GM19372 (cell line): ENCODE measurements at regions not wholly inside any gene's neighbourhood (a gene's known extent, or its start where the extent isn't known, plus 50 kb on each side); places are given as distances from the start of the nearest gene placed in this dataset.
"Not testable (repeated sequence)": the region's sequence is repeated elsewhere in the genome, so short reads cannot be mapped to it uniquely, and the experiment has no call there.

Experiments used
- ATAC-seq: cut with Tn5 transposase; IDR thresholded peaks from one replicate; pipeline ENCODE4 v1.9.1; 2021; ENCODE audit warnings: mild to moderate bottlenecking, low read depth, moderate library complexity; ENCODE audit not compliant: unreplicated experiment

DNA sequence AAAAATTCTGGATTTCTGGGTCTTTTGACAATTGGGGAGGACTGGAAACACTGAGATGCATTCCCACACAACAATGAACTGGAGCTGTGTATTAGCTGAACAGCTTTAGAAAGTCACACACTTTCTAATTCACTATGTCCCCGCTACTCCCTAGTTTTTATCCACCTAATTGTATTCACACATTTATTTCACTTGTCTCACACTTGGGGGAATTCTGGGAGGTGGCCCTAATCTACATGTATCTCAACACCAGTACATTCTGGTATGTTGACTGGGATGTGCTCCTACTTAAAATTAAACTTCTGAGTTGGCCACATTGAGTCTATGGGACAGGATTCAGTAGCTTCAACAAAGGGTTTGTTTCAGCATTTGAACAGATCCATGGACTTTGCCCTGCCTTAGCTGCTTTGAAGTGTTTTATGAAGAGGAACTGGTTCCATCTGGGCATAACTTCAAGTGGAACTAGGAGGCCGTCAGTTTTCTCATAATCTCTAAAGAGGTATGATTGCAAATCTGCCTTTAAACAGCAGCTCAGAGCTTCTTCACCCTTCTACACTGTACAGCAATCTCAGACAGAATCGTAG is 106.5 kb upstream of the CMC1 start:
- ATAC-seq, result no peak

DNA sequence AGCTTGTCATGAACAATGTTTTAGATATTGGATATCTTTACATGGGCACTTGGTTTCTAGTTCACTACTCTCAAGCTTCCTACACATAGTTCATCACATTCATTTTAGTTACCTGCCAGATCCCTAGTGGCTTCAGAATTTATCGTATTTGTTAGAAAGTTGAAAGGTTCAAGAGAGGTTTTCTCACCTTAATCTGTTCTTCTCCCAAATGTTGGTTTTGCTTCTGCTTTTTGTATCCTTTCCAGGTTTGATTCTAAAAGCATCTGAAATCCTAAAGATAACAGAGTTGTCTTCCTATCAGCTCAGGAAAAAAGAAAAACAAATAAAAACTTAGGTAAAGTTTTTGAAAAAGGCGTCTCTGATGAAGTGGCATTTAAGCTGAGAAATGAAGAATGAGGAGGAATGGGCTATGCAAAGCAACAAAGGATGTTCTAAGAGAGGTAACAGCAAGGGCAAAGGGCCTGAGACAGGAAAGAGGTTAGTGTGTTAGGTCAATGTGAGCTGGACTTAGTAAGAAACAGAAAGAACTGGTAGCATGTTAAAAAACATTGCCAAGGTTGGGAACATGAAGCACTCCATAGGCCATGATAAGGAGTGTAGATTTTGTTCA is 104.7 kb upstream of the CMC1 start:
- no peak for ATAC-seq

DNA sequence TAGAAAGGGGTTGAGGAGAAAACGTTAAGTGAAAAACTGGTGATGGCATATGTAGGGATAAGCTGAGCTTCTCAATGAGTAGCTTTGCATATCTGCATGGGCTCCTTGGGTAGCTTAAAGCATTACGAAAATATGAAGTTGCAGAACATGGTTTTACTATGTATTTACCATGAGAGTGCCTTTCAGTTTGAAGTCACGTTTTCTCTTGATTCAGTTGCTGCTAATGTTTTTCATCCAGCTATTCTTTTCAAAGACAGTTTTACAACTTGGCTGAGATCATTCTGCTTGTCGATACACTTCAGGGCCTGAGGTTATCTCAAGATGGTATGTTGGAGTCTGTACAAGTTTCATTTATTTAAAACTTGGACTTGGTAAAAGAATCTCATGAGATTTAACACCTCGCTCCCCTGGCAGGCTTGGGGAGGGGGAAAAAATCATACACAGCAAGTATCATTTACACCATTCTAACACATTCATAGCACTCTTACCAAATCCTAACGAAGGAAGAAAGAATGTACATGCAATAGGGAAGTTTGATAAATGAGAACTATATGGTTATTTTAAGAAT is 103.3 kb upstream of the CMC1 start:
- ATAC-seq, result no peak

DNA sequence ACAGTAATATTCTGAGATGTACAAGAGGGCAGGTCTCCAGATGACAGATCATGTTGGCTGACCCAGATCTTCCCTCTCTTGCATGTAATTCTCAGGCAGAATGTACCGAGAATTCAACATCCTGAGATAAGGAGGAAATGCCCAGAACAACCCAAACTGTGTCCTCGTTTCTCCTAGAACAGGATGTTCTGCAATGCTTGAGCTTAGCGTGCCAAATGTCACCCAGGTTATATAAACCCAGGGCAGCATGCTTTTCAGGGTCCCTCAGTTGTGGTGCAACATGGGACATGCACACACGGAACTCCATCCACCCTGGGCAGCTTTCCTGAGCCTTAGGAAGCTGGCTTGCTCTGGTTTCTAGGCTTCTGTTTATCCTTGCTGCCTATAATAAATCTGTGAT is 102.1 kb upstream of the CMC1 start:
- no peak for ATAC-seq

DNA sequence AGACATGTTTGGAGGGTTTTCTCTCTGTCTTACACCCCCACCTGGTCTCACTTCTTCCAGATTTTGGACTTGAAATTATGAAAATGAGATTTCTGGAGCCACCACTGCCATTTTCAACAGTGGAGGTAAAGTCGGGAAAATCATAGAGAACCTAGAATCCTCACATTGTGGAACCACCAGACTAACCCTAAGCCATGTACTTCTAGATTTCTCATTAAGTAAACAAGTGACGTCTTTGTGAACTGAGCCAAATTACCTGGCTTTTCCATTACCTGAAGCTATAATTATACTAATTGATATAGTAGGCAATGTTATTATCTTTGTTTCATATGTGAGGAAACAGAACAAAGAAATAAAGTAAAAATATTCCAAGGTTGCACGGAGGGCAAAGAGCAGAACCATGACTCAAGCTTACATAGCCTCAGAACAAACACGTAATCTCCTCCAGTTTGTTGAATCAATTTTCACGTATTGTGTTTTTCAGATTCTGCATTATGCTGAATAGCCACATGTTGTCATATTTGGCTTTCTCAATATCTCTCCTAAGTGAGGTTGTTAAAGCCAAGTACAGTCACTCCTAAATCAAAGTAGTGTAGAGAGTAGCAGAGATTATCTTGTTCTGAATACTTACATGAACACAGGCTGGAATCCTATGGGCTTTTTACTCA is 101.3 kb upstream of the CMC1 start:
- ATAC-seq, result no peak

DNA sequence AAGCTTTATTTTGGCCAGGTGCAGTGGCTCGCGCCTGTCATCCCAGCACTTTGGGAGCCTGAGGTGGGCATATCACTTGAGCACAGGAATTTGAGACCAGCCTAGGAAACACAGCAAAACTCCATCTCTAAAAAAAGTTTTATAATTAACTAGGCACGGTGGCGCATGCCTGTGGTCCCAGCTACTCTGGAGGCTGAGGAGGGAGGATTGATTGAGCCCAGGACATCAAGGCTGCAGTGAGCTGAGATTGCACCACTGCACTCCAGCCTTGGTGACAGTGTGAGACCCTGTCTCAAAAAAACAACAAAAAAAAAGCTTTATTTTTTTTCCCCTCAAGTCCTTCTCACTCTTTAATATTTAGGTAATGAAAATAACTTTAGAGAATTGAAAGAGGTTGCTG is 100.8 kb upstream of the CMC1 start:
- ATAC-seq, result no peak

DNA sequence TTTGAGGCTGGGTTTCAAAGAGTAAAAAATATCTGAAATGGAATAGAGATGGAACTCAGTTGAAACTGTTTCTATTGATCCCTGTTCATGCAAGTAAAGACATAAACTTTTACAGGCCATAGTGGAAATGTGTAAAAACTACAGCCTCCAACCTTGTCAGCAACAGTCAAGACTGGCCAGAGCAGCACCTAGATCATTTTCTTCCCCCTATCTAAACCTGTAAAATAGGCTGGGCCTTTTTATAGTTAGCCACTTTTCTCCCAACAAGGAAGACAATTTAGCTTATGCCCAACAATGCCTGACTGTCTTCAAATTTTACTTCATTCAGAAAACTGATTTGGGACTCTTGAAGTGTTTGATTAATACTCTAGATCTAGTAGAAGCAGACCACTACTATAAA is 91.5 kb upstream of the CMC1 start:
- no peak for ATAC-seq

DNA sequence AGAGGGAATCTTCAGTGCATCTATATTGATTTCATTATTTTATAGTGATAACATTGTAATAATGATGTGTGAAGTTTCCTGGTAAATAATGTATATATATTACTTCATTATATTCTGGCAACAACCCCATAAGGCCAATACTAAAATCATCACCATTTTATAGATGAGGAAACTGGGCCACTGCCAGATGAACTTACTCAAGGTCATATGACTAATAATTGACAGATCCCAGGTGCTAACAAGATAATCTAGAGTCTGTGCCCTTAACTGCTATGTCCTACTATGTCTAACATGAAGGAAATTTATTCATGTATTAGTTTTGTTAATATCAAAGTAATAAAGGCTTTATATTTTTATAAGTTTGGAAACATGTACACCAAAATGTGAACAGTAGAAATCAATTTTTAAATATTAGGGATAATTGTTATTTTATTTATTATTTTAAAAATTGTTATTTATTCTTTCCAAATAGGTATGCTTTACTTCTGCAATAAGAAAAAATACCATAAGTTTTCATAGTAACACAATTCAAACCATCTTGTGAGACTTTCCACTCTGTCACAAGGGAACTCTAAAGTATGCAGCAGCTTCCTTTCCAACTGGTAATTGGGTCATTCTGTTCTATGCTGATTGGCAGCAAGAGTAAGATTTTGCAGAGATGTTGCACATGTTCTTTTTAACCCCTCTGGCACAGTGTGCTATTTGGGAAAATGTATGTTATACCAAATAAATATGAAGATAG is 90.8 kb upstream of the CMC1 start:
- ATAC-seq, result no peak

DNA sequence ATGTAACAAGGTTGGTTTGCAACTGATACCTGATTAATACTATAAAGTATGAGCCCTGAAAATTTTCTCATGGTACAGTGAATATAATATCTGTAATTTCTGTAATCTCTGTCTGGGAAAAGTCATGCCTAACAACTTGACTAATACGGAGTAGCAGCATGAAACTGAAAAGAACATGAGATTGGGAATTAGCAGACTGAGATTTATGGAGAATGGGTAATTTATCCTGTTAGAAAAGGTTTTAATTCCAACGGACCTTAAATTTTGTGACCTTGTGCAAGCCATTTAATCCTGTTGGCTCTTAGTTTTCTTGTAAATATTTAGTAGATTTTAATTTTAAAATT is 90.2 kb upstream of the CMC1 start:
- no peak for ATAC-seq

DNA sequence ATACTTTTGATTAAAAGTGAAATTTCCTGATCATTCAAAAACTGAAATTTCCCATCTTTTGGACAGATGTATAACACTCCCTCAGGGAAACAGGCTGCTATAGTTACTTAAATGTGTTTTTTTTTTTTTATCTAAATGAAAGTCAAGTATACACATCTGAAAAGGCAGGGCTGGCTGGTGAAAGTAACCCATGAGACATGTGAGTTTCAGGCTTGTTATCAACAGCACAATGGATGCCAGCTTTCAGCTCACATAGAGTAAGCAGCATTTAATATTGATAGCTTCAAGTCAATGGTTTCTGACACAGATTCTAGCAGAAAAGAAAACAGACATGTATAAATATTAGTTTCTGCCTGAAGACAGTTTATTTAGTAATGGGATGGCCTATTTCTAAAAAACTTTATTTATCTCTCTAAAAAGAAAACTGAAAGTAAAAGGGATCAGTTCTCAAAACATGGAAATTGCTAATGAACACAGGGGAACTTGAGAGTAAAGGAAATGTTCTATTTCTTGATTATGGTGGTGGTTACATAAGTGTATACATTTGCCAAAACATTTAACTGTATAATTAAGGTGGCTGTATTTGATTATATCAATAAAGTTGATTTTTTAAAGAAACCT is 89.7 kb upstream of the CMC1 start:
- peak; percentile 60 for ATAC-seq

DNA sequence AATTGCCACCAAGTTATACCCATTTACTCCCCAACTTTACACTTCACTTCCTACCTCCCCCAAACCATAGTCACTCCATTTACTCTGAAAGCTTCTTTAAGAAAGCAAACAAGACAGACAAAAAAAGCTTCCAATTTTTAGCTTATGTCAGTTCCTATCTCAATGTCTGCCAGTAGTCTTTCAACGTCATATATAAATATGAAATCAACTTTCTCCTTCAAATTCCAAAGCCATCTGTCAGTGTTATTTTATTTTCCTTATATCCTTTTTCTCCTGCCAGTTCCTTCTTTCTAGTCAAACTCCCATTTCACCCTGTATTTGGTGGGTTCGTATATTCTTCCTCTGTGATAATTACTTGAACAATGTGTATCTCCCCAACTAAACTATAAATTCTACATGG is 85.8 kb upstream of the CMC1 start:
- no peak for ATAC-seq

DNA sequence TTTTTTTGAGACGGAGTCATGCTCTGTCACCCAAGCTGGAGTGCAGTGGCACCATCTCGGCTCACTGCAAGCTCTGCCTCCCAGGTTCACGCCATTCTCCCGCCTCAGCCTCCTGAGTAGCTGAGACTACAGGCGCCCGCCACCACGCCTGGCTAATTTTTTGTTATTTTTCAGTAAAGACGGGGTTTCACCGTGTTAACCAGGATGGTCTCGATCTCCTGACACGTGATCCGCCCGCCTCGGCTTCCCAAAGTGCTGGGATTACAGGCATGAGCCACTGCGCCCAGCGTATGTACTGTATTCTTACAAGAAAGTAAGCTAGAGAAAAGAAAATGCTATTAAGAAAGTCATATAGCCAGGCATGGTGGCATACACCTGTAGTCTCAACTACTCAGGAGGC is 84.8 kb upstream of the CMC1 start:
- ATAC-seq, result not testable (repeated sequence)

DNA sequence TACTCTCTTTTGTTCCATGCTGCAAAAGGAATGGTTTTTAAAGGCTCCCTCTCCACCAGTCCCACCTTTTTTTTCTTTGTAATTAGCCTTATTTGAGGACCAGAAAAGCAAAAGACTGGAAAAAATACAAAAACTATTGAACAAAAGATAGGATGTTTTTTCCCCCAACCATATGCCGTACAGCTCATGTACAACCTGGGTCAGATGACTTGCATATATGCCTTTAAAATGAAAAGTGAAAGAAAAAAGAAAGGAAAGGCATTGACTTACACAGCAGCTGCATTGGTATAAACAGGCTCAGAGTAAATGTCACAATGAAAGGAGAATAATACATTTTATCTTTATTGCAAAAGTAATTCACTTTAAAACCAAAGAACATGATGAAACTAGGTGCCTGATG is 69.5 kb upstream of the CMC1 start:
- ATAC-seq, result peak; percentile 95

DNA sequence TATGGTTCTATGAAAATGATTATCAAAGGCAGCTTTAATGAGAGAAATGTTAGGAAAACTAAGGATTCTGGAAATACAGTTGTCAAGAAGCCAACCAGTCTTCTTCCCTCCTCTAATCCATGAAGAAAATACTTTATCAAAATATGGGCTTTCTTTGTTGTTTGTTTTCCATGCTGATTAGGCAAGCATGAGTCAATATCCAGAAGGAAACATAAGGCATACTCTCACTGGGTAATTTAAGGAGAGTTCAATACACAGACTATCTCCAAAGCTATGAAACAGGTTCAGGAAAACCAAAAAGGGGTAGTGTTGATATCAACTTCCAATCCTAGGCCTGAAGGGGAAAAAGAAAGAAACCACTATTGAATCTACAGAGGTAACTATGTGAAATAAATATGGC is 68.7 kb upstream of the CMC1 start:
- no peak for ATAC-seq

DNA sequence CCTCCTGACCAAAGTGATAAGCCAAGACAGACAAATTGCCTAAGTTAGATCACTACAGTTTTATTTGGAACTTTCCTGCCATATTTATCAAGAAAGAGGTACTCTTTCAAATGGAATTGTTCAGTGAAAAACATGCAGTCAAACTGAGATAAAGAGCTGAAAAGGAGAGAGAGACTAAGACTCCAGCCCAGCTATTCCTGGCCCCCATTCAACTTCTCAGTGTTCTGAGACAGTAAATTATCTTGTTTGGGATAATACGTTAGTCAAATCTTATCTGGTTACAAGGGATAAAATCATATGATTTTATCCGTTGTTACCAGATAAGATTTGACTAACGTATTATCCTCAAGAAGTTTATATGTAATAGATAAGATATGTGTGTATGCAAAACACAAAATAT is 67.6 kb upstream of the CMC1 start:
- ATAC-seq, result no peak

DNA sequence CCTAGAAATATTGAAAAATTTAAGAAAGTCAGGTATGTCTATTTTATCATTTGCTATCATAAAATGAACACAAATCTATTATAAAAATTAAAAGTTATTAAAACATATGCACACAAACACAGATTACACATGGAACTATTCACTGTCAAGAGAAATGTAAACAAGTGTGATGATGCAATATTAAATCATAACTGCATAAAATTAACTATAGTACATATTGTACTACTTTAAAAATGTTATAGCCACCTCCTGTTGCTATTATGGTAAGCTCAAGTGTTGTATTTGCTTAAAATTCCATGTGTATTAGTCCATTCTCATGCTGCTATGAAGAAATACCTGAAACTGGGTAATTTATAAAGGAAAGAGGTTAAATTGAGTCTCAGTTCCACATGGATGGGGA is 54.7 kb upstream of the CMC1 start:
- ATAC-seq, result no peak

DNA sequence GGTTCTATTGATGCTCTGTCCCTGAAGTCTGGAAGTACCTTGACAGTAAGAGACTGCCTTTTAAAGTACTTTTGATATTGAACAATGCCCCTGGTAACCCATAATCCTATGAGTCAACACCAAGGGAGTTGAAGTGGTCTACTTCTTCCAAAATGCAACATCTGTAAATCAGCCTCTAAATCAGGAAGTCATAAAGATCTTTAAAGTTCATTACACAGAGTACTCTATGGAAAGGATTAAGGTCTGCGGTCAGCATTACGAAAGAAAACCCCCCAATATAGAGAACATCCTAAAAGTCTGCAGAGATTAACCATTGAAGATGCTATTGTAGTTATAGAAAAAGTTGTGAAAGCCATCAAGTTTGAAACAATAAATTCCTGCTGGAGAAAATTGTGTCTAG is 52.7 kb upstream of the CMC1 start:
- no peak for ATAC-seq

DNA sequence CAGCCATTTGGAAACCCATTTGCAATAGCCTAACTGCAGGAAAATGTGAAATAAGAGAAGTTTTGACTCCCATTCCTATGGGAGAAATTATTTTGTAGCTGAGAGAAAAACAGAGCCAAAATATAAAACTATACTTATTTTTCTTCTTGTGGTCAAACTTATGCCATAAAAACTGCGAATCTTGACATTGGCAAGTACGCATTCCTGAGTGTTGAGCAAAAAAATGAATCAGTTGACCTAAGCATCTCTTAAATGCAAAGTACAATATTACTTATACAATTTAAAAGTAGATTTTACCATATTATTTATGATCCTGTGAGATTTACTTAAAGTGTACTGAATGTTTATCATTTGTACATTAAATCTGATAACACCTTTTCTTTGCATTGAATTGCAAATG is 50.1 kb upstream of the CMC1 start:
- ATAC-seq, result no peak
